Transverse colon (tissue), 3 donors: ENCODE measurements at regions not wholly inside any gene's neighbourhood (a gene's known extent, or its start where the extent isn't known, plus 50 kb on each side); places are given as distances from the start of the nearest gene placed in this dataset.

Source experiments
- POLR2A ChIP-seq: fragments of 450-650 bp; IDR thresholded peaks from one replicate; pipeline ENCODE4 v1.6.1; 2016; ENCODE audit warnings: antibody characterized with exemption, mild to moderate bottlenecking, moderate library complexity
- POLR2AphosphoS5 ChIP-seq, 3 donors: sonication (generic); formaldehyde crosslinking; IDR thresholded peaks; one replicate each; pipeline ENCODE4 v1.6.1; 2016; ENCODE audit warnings: antibody characterized with exemption in 3 of 3

DNA sequence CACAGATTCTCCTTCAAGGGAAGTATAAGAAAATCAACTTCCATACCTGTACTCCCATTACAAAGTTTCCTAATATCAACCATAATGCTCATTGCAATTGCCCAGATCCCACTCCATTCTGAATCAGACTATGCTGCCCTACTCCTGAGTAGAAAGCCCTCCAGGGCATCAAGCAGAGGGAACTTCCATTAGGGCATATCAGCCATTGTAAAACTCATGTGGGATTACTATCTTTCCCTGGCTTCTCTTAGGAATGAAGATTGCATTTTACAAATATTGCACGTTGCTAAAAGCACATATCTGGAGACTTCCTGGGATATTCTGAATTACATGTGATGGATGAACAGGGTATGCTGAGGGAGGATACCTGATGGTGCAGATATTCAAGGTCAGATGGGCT, 263.2 kb downstream of the FOXA2 start:
- TF ChIP-seq POLR2A (no peak), POLR2AphosphoS5 (IDR thresholded peaks at IDR 0.05) (no peak)
